Muscle layer of duodenum (tissue), 2 donors: ENCODE measurements at regions not wholly inside any gene's neighbourhood (a gene's known extent, or its start where the extent isn't known, plus 50 kb on each side); places are given as distances from the start of the nearest gene placed in this dataset.

Source experiments
- H3K27ac ChIP-seq: one replicate; pipeline ENCODE4 v1.7.0; 2013; ENCODE audit warnings: mild to moderate bottlenecking, low read length
- H3K27me3 ChIP-seq: one replicate; pipeline ENCODE4 v1.7.0; 2013; ENCODE audit warnings: low read depth, mild to moderate bottlenecking, control low read depth, low read length
- H3K36me3 ChIP-seq, 2 donors: one replicate each; pipeline ENCODE4 v1.7.0; 2013; ENCODE audit warnings: low read length in 2 of 2, control low read depth in 1 of 2, mild to moderate bottlenecking in 1 of 2; ENCODE audit not compliant: insufficient read depth in 2 of 2, control insufficient read depth in 1 of 2
- H3K4me1 ChIP-seq, 2 donors: one replicate each; pipeline ENCODE4 v1.7.0; 2013; ENCODE audit warnings: low read length in 2 of 2, mild to moderate bottlenecking in 2 of 2, control low read depth in 1 of 2, moderate library complexity in 1 of 2; ENCODE audit not compliant: insufficient read depth in 2 of 2, control insufficient read depth in 1 of 2
- H3K4me3 ChIP-seq, 2 donors: one replicate each; pipeline ENCODE4 v1.7.0; 2013; ENCODE audit warnings: low read length in 2 of 2, low read depth in 1 of 2, mild to moderate bottlenecking in 1 of 2
- H3K9me3 ChIP-seq, 2 donors: one replicate each; pipeline ENCODE4 v1.7.0; 2013; ENCODE audit warnings: low read length in 2 of 2, control low read depth in 1 of 2, mild to moderate bottlenecking in 1 of 2; ENCODE audit not compliant: control insufficient read depth in 1 of 2
- donor health status: healthy.

DNA sequence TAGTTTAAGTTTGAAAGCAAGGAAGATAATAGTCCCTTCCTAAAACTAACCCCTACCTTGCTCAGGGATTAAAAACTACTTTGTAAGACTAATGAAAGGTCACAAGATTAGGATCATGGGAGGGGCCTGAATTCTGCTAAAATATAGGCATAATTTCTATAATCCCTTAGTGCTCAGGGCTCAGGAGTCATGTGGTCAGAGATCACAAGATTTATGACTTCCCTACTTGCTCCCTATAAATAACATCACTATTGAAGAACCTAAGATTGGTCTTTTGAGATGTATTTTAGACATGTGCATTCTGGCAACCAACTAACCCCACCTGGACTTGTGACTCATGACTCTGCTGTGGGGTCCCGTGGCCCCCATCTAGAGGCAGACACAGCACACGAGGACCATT is 81.1 kb downstream of the STMND1 start:
- Histone ChIP-seq H3K9me3 (no peaks in the 10 kb centered on the region), H3K27ac (no peak overlapping the region), H3K4me1 (peaks cover 0 to 8% of the 10 kb centered on the region in 2 donors), H3K4me3 (no peak overlapping the region), H3K27me3 (no peaks in the 10 kb centered on the region), H3K36me3 (no peaks in the 10 kb centered on the region)

GRCh38 chr6:17186925-17187324 is 85.1 kb downstream of the STMND1 start:
- Histone ChIP-seq H3K36me3 (no peaks in the 10 kb centered on the region), H3K9me3 (no peaks in the 10 kb centered on the region), H3K27me3 (no peaks in the 10 kb centered on the region), H3K4me1 (no peaks in the 10 kb centered on the region), H3K4me3 (no peak overlapping the region), H3K27ac (no peak overlapping the region)

GRCh38 chr6:17193106-17193775 is 87.9 kb upstream of the RBM24 start:
- H3K4me1 ChIP-seq, result no peaks in the 10 kb centered on the region
- no peaks in the 10 kb centered on the region for H3K36me3 ChIP-seq

GRCh38 chr6:17197607-17198006 is 83.6 kb upstream of the RBM24 start:
- Histone ChIP-seq H3K27me3 (no peaks in the 10 kb centered on the region), H3K4me3 (no peak overlapping the region), H3K9me3 (peaks cover 0 to 2% of the 10 kb centered on the region in 2 donors), H3K4me1 (no peaks in the 10 kb centered on the region), H3K36me3 (no peaks in the 10 kb centered on the region), H3K27ac (no peak overlapping the region)

More at GRCh38 chr6:17193106-17193775, 87.9 kb upstream of the RBM24 start:
- Histone ChIP-seq H3K4me3 (no peak overlapping the region), H3K27me3 (no peaks in the 10 kb centered on the region), H3K27ac (no peak overlapping the region), H3K9me3 (no peaks in the 10 kb centered on the region)

DNA sequence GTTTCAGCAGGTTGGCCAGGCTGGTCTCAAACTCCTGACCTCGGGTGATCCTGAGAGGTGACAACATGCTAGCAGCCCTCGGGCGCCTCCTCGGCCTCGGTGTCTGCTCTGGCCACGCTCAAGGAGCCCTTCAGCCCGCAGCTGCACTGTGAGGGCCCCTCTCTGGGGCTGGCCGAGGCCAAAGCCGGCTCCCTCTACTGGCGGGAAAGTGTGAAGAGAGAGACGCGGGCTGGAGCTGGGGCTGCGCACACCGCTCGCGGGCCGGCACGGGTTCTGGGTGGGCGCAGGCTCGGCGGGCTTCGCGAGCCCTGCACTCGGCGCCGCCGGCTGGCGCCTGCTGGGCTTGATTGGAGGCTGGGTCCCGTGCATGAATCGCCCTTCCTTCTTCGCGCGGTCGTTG is 80.8 kb upstream of the RBM24 start:
- no peaks in the 10 kb centered on the region for H3K36me3 ChIP-seq
- H3K9me3 ChIP-seq, result peaks cover 0 to 2% of the 10 kb centered on the region in 2 donors
- H3K27ac ChIP-seq, result no peak overlapping the region
- H3K4me1 ChIP-seq, result no peaks in the 10 kb centered on the region
- H3K27me3 ChIP-seq, result no peaks in the 10 kb centered on the region
- H3K4me3 ChIP-seq, result no peak overlapping the region

DNA sequence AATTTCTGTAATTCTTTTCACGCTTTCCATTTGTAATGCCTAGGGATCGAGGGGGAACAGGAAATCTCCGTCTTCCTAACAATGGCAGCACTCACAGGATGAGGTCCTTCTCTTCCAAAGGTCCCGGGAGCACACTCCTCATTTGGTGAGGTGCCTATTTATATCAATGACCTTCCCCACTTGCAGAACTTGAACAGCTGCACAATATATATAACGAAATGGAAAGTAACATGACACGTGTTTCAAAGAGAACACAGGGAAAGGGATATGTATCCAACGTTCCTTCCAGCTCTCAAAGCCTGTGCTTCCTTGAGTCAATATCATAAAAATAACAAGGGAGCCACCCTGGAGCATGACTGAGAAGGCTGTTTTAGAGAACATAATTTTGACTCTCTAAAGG is 78.6 kb upstream of the RBM24 start:
- Histone ChIP-seq H3K4me3 (no peak overlapping the region), H3K9me3 (peaks cover 0 to 9% of the 10 kb centered on the region in 2 donors), H3K27me3 (no peaks in the 10 kb centered on the region), H3K4me1 (no peaks in the 10 kb centered on the region), H3K27ac (no peak overlapping the region), H3K36me3 (no peaks in the 10 kb centered on the region)

- Histone ChIP-seq H3K9me3 (peaks cover 0 to 9% of the 10 kb centered on the region in 2 donors), H3K27me3 (no peaks in the 10 kb centered on the region), H3K4me1 (peaks cover 0 to 2% of the 10 kb centered on the region in 2 donors), H3K4me3 (no peak overlapping the region), H3K36me3 (no peaks in the 10 kb centered on the region), H3K27ac (no peak overlapping the region)
Measured at GRCh38 chr6:17204533-17204932, 76.6 kb upstream of the RBM24 start.

- H3K36me3 ChIP-seq, result no peaks in the 10 kb centered on the region
- no peak overlapping the region for H3K27ac ChIP-seq
- H3K27me3 ChIP-seq, result no peaks in the 10 kb centered on the region
- H3K4me3 ChIP-seq, result no peak overlapping the region
- peaks cover 0 to 7% of the 10 kb centered on the region in 2 donors for H3K4me1 ChIP-seq
- H3K9me3 ChIP-seq, result peaks cover 0 to 7% of the 10 kb centered on the region in 2 donors
Measured at GRCh38 chr6:17206566-17207072, 74.5 kb upstream of the RBM24 start.

DNA sequence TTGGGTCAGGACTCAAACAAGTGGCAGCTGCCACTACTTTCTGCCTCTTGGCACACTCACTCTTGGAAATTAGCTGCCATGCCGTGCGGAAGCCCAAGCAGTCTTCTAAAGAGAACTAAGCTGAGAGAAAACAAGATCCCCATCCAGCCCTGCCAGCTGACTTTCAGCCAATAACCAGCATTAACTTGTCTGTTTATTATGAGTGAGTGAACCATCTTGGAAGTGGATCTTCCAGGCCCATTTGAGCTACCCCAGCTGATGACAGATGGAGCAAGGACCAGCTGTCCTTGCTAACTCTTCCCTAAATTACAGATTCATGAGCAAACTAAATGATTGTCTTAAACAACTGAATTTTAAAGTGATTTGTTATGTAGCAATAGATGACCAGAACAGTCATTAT is 73.9 kb upstream of the RBM24 start:
- no peak overlapping the region for H3K27ac ChIP-seq

DNA sequence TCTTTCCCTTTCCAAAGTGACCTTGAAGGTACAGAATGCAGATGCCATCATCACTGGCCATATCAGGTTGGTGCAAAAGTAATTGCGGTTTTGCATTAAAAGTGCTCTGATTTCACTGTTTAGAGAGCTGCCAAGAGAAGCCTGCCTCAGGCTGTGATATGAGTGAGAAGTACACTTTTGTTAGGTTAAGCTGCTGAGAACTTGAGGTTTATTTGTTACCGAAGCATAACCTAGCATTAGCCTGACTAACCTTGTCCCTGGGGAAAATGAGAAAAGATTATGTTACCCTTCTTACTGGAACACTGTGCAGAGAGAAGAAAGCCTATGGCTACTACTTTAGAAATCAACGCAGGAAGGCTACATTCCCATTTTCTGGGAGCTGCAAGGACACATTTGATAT is 70.5 kb upstream of the RBM24 start:
- H3K27me3 ChIP-seq, result no peaks in the 10 kb centered on the region
- no peaks in the 10 kb centered on the region for H3K36me3 ChIP-seq
- peaks cover 0 to 7% of the 10 kb centered on the region in 2 donors for H3K9me3 ChIP-seq
- H3K4me1 ChIP-seq, result peaks cover 0 to 18% of the 10 kb centered on the region in 2 donors
- H3K27ac ChIP-seq, result no peak overlapping the region
- H3K4me3 ChIP-seq, result no peak overlapping the region

More for the DNA sequence above, 73.9 kb upstream of the RBM24 start:
- H3K4me1 ChIP-seq, result peaks cover 0 to 8% of the 10 kb centered on the region in 2 donors
- peaks cover 0 to 7% of the 10 kb centered on the region in 2 donors for H3K9me3 ChIP-seq
- no peaks in the 10 kb centered on the region for H3K36me3 ChIP-seq
- no peak overlapping the region for H3K4me3 ChIP-seq
- no peaks in the 10 kb centered on the region for H3K27me3 ChIP-seq

DNA sequence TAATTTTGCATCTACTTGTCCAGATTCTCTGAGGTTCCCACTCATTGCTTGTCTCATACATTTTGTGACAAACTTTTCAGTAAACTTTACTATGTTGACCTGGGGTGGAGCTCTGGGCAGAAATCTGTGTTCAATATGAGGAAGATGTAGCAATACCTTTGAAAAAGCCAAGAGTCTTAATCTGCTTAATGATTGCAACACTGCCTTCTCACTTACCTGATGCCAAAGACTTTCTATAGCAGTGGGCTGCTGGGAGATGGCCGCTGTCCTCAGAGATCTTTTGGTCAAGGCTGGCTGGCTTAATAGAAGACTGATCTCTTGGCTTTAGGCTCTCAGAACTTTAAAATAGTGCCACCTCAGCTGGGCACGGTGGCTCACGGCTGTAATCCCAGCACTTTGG is 70.1 kb upstream of the RBM24 start:
- Histone ChIP-seq H3K36me3 (no peaks in the 10 kb centered on the region), H3K27me3 (no peaks in the 10 kb centered on the region), H3K27ac (no peak overlapping the region), H3K9me3 (peaks cover 0 to 7% of the 10 kb centered on the region in 2 donors), H3K4me3 (no peak overlapping the region), H3K4me1 (peaks cover 0 to 18% of the 10 kb centered on the region in 2 donors)
